ENCODE measurements at regions not wholly inside any gene's neighbourhood (a gene's known extent, or its start where the extent isn't known, plus 50 kb on each side); places are given as distances from the start of the nearest gene placed in this dataset.

GRCh38 chr6:48826901-48827701 is 636.0 kb downstream of the MMUT start:
- Histone ChIP-seq H3K27ac (ENCODE audit: extremely low read length, insufficient read depth, low read length) (no peak overlapping the region), H3K4me3 (replicated peaks in 1 of 3; ENCODE audit: insufficient read depth in 1 of 3, low read depth in 2 of 3, low read length in 3 of 3) (no peak overlapping the region), H3K36me3 (replicated peaks in 1 of 2; ENCODE audit: control insufficient read depth in 1 of 2, insufficient read depth in 2 of 2, low read length in 2 of 2) (no peaks in the 10 kb centered on the region), H3K9ac (ENCODE audit: insufficient read depth, low read depth, low read length) (no peak overlapping the region), H3K4me1 (ENCODE audit: insufficient read depth, low read length) (no peaks in the 10 kb centered on the region), H3K79me2 (ENCODE audit: insufficient read depth, low read length) (no peaks in the 10 kb centered on the region), H3K27me3 (ENCODE audit: control insufficient read depth in 1 of 2, insufficient read depth in 2 of 2, low read length in 2 of 2) (no peaks in the 10 kb centered on the region), H3K4me2 (ENCODE audit: low read depth, low read length) (no peak overlapping the region), H2AFZ (ENCODE audit: low read length) (no peak overlapping the region), H4K20me1 (ENCODE audit: insufficient read depth, low read length) (no peaks in the 10 kb centered on the region), H3K9me3 (ENCODE audit: low read length) (no peaks in the 10 kb centered on the region)
- in situ Hi-C loops (cut with HindIII; ENCODE audit: extremely low pct_ligation_motif_present, low pct_unique_long_range_greater_than_20kb), result no loop called here
- DNase-seq (ENCODE audit: low spot score) (no peak), ATAC-seq (no peak), FAIRE-seq (no peak)
- ChIA-PET CTCF (ENCODE audit: low intra/inter-chr PET ratio, low total read pairs) (no interaction called here), POLR2A (no interaction called here)
- TF ChIP-seq ZNF503 (CRISPR knock-in tag; IDR thresholded peaks at IDR 0.05) (no peak), NCOR1 (IDR thresholded peaks at IDR 0.05; ENCODE audit: borderline replicate concordance, low read length) (no peak), ZNF34 (CRISPR knock-in tag; IDR thresholded peaks at IDR 0.05; ENCODE audit: borderline replicate concordance) (no peak)
- WGBS (ENCODE audit: low lambda C conversion rate), result 8% methylated on average over 6 of the region's 6 CpGs
- intact Hi-C loops (cut with micrococcal nuclease; ENCODE audit: unreplicated experiment), result no loop called here
- BruUV-seq (replicated peaks), result no TSS peak

- no peak overlapping the region for H3K4me2 ChIP-seq (ENCODE audit: low read depth, low read length)
These were observed 636.9 kb downstream of the MMUT start for GRCh38 chr6:48826152-48826515.

More at GRCh38 chr6:48826152-48826515, 636.9 kb downstream of the MMUT start:
- H3K4me1 ChIP-seq (ENCODE audit: insufficient read depth, low read length), result no peaks in the 10 kb centered on the region
- no peak overlapping the region for H3K4me3 ChIP-seq (replicated peaks in 1 of 3; ENCODE audit: insufficient read depth in 1 of 3, low read depth in 2 of 3, low read length in 3 of 3)
- no peak for DNase-seq (ENCODE audit: low spot score)
- POLR2A ChIA-PET, result no interaction called here
- H3K9me3 ChIP-seq (ENCODE audit: low read length), result no peaks in the 10 kb centered on the region
- no peak overlapping the region for H2AFZ ChIP-seq (ENCODE audit: low read length)
- CTCF ChIA-PET (ENCODE audit: low intra/inter-chr PET ratio, low total read pairs), result no interaction called here
- in situ Hi-C loops (cut with HindIII; ENCODE audit: extremely low pct_ligation_motif_present, low pct_unique_long_range_greater_than_20kb) (no loop called here), intact Hi-C loops (cut with micrococcal nuclease; ENCODE audit: unreplicated experiment) (no loop called here)
- no peaks in the 10 kb centered on the region for H3K27me3 ChIP-seq (ENCODE audit: control insufficient read depth in 1 of 2, insufficient read depth in 2 of 2, low read length in 2 of 2)
- H3K9ac ChIP-seq (ENCODE audit: insufficient read depth, low read depth, low read length), result no peak overlapping the region
- H3K27ac ChIP-seq (ENCODE audit: extremely low read length, insufficient read depth, low read length), result no peak overlapping the region
- no peaks in the 10 kb centered on the region for H3K79me2 ChIP-seq (ENCODE audit: insufficient read depth, low read length)
- BruUV-seq (replicated peaks), result no TSS peak
- 4% methylated on average over 2 of the region's 2 CpGs for WGBS (ENCODE audit: low lambda C conversion rate)
- FAIRE-seq, result no peak
- no peak for ATAC-seq
- no peaks in the 10 kb centered on the region for H3K36me3 ChIP-seq (replicated peaks in 1 of 2; ENCODE audit: control insufficient read depth in 1 of 2, insufficient read depth in 2 of 2, low read length in 2 of 2)
- H4K20me1 ChIP-seq (ENCODE audit: insufficient read depth, low read length), result no peaks in the 10 kb centered on the region
- TF ChIP-seq DDIT3 (CRISPR knock-in tag; IDR thresholded peaks at IDR 0.05), result no peak
- no peak for TF ChIP-seq ZNF564 (CRISPR knock-in tag; IDR thresholded peaks at IDR 0.05)
- TF ChIP-seq DNMT1 (CRISPR knock-in tag; IDR thresholded peaks at IDR 0.05), result no peak
- no peak for TF ChIP-seq KDM1A (CRISPR knock-in tag; IDR thresholded peaks at IDR 0.05)
- no peak for TF ChIP-seq ZKSCAN8 (CRISPR knock-in tag; IDR thresholded peaks at IDR 0.05; ENCODE audit: borderline replicate concordance)
